Pancreas (tissue), 10 donors: ENCODE measurements at regions not wholly inside any gene's neighbourhood (a gene's known extent, or its start where the extent isn't known, plus 50 kb on each side); places are given as distances from the start of the nearest gene placed in this dataset.
"Not testable (repeated sequence)": the region's sequence is repeated elsewhere in the genome, so short reads cannot be mapped to it uniquely, and the experiment has no call there.

Source experiments
- ATAC-seq, 4 donors: fragments of 200-7000 bp; cut with Tn5 transposase; one replicate each; pipeline versions ENCODE4 v1.8.0 to v1.9.1; 2020; ENCODE audit warnings: mild to moderate bottlenecking in 4 of 4, moderate library complexity in 4 of 4
- DNase-seq, 6 donors: peaks; one replicate each; pipeline ENCODE4 v3.0.0-alpha.2; 2020
- FAIRE-seq: peaks from 2 replicates; lab custom pipeline; 2012; peaks lifted over from hg19 to GRCh38; lab: Jason Lieb, UNC
- H3K27ac ChIP-seq, 4 donors: fragments of 200-600 bp; sonication (generic); 1 replicate in 3 of 4; 2 replicates in 1 of 4; pipeline versions ENCODE4 v1.5.0 to v1.8.0; 2020
- H3K27me3 ChIP-seq, 4 donors: fragments of 200-600 bp; one replicate each; pipeline ENCODE4 v1.8.0; 2021
- H3K36me3 ChIP-seq, 3 donors: fragments of 200-600 bp; sonication (generic) in 1 of 3; one replicate each; pipeline versions ENCODE4 v1.5.0 to v1.8.0; 2020 to 2021
- H3K4me1 ChIP-seq, 3 donors: fragments of 200-600 bp; one replicate each; pipeline ENCODE4 v1.8.0; 2021
- H3K4me3 ChIP-seq, 4 donors: fragments of 200-600 bp; sonication (generic) in 2 of 4; one replicate each; pipeline versions ENCODE4 v1.5.0 to v1.8.0; 2020 to 2021
- H3K9me3 ChIP-seq, 4 donors: fragments of 200-600 bp; one replicate each; pipeline ENCODE4 v1.8.0; 2021
- WGBS, 2 donors: extraction: QIAGEN DNeasy Blood & Tissue Kit; methylation state at CpG; one replicate each; pipeline ENCODE4 v1.1.7; 2013; 5-methylcytosine and 5-hydroxymethylcytosine counted together
- intact Hi-C, 3 donors: fragments of 100-400 bp; cut with DNase I; formaldehyde crosslinking; loops; one replicate each; pipeline versions ENCODE4 v1.11.1 to v1.14.2; 2022
- TF ChIP-seq, protein P1 (sequence below), 4 donors: fragments of 200-600 bp; sonication (generic) in 3 of 4; IDR thresholded peaks; one replicate each; pipeline versions ENCODE4 v1.5.0 to v1.8.0; 2021; ENCODE audit warnings: antibody characterized with exemption in 4 of 4
- donor health status: healthy with polysubstance abuse.
- donor health status: DM: no; HTN: no; CAD: no; lungs with moderate emphysema.
- donor health status: DM: no; HTN: no; CAD: no.
- donor health status: control.
- donor health status: control.
- donor health status: Bipolar disorder and iron deficiency.
- donor health status: DM: yes; HTN: yes; CAD: no.
- donor health status: DM: no; HTN: no; CAD: no.
- donor health status: DM: no; HTN: no; CAD: no.
- donor health status: DM: yes; HTN: yes; CAD: no.

DNA sequence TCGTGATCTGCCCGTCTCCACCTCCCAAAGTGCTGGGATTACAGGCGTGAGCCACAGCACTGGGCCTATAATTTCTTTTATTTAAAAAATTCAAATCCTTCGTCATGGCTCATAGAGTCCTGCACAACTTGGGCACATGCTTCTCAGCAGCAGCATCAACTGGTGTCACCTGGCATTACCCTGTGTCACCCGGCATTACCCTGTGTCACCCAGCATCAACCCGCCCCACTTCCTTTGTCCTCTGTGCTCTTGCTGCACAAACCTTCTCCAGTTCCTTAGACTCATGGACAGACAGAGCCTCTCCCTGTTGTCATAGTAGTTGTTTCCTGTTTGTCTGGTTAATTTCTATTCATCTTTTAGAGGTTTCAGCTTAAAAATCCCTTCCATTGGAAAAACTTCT is 121.2 kb upstream of the SERBP1 start:
- Histone ChIP-seq H3K4me1 (peaks cover 0 to 5% (median 0%) of the 10 kb centered on the region in 3 donors), H3K4me3 (no peak overlapping the region), H3K27me3 (no peaks in the 10 kb centered on the region), H3K27ac (no peak overlapping the region), H3K36me3 (no peaks in the 10 kb centered on the region), H3K9me3 (no peaks in the 10 kb centered on the region)
- intact Hi-C loops: loop anchor here in 1 of 3 donors (10.0 kb wide), 1 partner anchor 113 kb away; no protein-coding TSS in a partner anchor
- no peak for DNase-seq
- 87 to 90% methylated on average over 6 of the region's 6 CpGs for WGBS, 2 donors
- no peak for FAIRE-seq
- no peak for ATAC-seq
- TF ChIP-seq, protein P1, sequence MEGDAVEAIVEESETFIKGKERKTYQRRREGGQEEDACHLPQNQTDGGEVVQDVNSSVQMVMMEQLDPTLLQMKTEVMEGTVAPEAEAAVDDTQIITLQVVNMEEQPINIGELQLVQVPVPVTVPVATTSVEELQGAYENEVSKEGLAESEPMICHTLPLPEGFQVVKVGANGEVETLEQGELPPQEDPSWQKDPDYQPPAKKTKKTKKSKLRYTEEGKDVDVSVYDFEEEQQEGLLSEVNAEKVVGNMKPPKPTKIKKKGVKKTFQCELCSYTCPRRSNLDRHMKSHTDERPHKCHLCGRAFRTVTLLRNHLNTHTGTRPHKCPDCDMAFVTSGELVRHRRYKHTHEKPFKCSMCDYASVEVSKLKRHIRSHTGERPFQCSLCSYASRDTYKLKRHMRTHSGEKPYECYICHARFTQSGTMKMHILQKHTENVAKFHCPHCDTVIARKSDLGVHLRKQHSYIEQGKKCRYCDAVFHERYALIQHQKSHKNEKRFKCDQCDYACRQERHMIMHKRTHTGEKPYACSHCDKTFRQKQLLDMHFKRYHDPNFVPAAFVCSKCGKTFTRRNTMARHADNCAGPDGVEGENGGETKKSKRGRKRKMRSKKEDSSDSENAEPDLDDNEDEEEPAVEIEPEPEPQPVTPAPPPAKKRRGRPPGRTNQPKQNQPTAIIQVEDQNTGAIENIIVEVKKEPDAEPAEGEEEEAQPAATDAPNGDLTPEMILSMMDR (IDR thresholded peaks at IDR 0.05): no peak

DNA sequence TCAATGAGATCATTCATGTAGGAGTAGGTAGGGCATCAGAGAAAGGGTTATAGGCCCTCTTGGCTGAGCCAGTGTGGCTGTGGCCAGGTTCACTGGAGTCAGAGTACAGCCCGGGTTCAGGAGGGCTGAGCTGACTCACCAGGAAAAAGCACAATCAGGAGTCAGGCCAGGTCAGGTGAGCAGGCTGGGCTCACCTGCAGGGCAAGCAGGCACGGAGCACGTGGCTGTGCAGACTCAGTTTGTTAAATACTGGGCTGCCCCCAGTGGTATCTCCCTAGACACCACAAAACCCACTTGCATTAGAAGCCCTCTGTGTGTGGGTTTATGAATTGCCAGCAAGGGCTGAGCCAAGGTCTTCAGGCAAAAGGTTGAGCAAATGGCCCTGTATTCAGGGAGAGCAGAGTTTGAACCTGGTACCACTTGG is 122.1 kb upstream of the SERBP1 start:
- TF ChIP-seq, protein P1 (IDR thresholded peaks at IDR 0.05): no peak
- no peaks in the 10 kb centered on the region for H3K27me3 ChIP-seq
- ATAC-seq (peak; percentile 48 to 89 (median 70)), FAIRE-seq (no peak), DNase-seq (peak in 1 of 6 donors; percentile 31)
- H3K9me3 ChIP-seq: no peaks in the 10 kb centered on the region
- WGBS, 2 donors: 39 to 48% methylated on average over 3 of the region's 3 CpGs
- no peaks in the 10 kb centered on the region for H3K36me3 ChIP-seq
- intact Hi-C loops: loop anchor here in 1 of 3 donors (10.0 kb wide), 1 partner anchor 112 kb away; no protein-coding TSS in a partner anchor
- H3K4me3 ChIP-seq: no peak overlapping the region
- peaks cover 0 to 5% (median 0%) of the 10 kb centered on the region in 3 donors for H3K4me1 ChIP-seq
- no peak overlapping the region for H3K27ac ChIP-seq

DNA sequence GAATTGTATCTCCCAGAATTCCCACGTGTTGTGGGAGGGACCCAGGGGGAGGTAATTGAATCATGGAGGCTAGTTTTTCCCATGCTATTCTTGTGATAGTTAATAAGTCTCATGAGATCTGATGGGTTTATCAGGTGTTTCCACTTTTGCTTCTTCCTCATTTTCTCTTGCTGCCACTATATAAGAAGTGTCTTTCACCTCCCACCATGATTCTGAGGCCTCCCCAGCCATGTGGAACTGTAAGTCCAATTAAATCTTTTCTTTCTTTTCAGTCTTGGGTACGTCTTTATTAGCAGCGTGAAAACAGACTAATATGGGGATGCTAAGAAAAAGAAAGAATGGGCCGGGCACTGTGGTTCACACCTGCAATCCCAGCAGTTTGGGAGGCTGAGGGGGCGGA is 124.0 kb upstream of the SERBP1 start:
- H3K36me3 ChIP-seq, DNase-seq, H3K27me3 ChIP-seq, H3K4me3 ChIP-seq, ATAC-seq, H3K9me3 ChIP-seq, H3K27ac ChIP-seq, FAIRE-seq, H3K4me1 ChIP-seq: not testable (repeated sequence)
- WGBS, 2 donors: 85 to 91% methylated on average over 5 of the region's 5 CpGs
- intact Hi-C loops: loop anchor here in 1 of 3 donors (10.0 kb wide), 1 partner anchor 111 kb away; no protein-coding TSS in a partner anchor

DNA sequence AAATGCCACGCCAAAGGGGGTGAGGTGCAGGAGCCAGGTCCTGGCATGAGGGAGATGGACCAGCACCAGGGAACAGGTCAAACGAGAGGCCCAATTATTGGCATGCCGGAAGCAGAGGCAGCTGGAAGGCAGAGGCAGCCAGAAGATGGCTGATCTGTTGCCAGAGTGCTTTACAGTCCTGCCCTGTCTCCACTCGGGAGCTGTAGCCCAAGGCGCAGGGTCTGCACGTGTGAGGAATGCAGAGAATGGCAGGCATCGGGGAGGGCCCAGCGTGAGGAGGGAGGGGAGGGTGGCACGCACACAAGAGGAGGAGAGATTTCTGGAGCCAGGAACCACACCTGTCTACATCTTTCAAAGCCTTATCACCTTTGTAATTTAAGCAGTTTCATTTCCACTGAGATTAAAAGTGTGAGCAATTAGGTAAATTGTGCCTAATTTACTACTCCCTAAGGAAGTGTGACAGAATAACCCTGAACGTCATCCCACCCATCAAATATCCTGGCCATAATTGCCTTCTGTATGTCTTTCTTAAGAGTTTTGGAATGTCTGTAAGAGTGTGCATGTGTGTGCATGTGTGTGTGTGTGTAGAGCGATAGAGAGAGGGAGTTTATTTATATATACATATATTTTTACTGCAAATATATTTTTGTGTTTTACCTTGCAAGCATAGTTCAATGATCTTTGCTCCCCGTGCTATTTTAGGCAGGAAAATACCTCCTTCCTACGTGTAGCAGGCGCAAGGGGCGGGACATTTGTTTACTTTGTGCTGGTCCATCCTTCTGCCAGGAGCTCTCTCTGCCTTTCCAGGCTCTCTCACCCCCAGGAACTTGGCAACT is 125.5 kb upstream of the SERBP1 start:
- Histone ChIP-seq H3K4me3 (no peak overlapping the region), H3K27me3 (no peaks in the 10 kb centered on the region), H3K36me3 (no peaks in the 10 kb centered on the region), H3K27ac (no peak overlapping the region), H3K4me1 (peaks cover 0 to 5% (median 0%) of the 10 kb centered on the region in 3 donors), H3K9me3 (no peaks in the 10 kb centered on the region)
- WGBS, 2 donors: 52 to 58% methylated on average over 15 of the region's 15 CpGs
- TF ChIP-seq, protein P1 (IDR thresholded peaks at IDR 0.05): no peak
- FAIRE-seq: no peak
- intact Hi-C loops: loop anchor here in 1 of 3 donors (10.0 kb wide), 1 partner anchor 109 kb away; no protein-coding TSS in a partner anchor
- peak in 3 of 4 donors; percentile 13 to 35 (median 26) for ATAC-seq
- no peak for DNase-seq

DNA sequence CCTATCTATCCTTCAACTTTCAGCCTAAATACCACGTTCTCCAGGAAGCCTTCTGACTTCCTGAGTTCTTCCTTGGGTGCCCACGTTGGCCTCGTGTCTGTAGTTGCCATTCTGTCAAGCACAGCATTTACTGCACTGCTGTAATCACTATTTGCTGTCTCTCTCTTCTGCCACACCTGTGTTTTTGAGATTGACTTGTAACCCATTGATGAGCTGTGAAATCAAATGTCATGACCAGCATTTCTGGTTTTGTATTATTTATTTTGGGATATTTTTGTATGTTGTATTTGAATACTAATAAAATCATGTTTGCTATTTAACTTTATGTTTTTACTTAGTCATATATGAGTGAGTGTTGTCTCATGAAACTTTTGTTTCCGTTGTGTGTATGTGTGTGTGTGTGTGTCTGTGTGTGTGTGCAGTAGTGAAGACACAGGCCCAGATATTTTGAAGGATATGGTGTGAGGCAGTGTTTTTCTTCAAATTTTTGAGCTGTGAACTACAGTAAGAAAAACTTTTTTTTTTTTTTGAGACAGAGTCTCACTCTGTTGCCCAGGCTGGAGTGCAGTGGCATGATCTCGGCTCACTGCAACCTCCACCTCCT is 126.2 kb upstream of the SERBP1 start:
- Histone ChIP-seq H3K27me3 (no peaks in the 10 kb centered on the region), H3K27ac (no peak overlapping the region), H3K36me3 (no peaks in the 10 kb centered on the region), H3K4me3 (no peak overlapping the region), H3K9me3 (no peaks in the 10 kb centered on the region), H3K4me1 (peaks cover 0 to 5% (median 2%) of the 10 kb centered on the region in 3 donors)
- ATAC-seq (no peak), DNase-seq (no peak), FAIRE-seq (no peak)
- WGBS, 2 donors: 47 to 54% methylated on average over 5 of the region's 5 CpGs
- TF ChIP-seq, protein P1 (IDR thresholded peaks at IDR 0.05): no peak
- intact Hi-C loops: loop anchor here in 1 of 3 donors (10.0 kb wide), 1 partner anchor 108 kb away; no protein-coding TSS in a partner anchor
